IPS-NIHi11 (cell line): ENCODE measurements at regions not wholly inside any gene's neighbourhood (a gene's known extent, or its start where the extent isn't known, plus 50 kb on each side); places are given as distances from the start of the nearest gene placed in this dataset.

Experiments used
- DNase-seq: peaks from one replicate; pipeline ENCODE4 v3.0.0; 2012; ENCODE audit warnings: mixed read lengths, low spot score

DNA sequence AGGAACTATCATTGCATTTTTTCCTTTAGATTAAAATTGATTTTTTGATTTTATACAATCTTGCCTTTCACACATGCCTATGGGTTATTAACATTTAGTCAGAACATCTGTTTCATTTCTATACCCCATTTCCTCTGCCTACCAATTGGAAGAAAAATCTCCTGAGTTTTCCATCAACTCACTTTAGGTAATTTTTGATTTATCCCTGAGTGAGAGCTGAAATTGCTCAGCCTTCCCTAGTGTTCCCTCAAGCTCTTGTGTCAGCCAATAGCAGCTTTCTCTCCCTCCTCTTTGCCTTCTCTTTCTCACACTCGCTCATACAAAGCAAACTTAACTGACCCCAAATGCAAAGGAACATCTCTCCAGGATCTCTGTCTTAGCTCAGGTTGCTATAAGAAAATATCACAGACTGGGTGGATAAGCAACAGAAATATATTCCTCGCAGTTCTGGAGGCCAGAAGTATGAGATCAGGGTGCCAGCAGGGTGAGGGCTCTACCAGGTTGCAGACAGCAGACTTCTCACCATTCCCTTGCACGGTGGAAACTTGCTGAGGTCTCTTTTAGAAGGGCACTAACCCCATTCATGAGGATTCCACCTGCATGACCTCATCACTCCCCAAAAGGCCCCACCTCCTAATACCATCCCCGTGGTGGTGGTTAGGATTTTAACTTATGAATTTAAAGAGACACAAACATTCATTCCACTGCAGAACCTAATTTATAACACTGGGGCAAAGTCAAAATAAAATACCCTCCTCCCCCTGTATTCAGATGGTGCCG, 224.2 kb upstream of the SFSWAP start:
- no peak for DNase-seq

DNA sequence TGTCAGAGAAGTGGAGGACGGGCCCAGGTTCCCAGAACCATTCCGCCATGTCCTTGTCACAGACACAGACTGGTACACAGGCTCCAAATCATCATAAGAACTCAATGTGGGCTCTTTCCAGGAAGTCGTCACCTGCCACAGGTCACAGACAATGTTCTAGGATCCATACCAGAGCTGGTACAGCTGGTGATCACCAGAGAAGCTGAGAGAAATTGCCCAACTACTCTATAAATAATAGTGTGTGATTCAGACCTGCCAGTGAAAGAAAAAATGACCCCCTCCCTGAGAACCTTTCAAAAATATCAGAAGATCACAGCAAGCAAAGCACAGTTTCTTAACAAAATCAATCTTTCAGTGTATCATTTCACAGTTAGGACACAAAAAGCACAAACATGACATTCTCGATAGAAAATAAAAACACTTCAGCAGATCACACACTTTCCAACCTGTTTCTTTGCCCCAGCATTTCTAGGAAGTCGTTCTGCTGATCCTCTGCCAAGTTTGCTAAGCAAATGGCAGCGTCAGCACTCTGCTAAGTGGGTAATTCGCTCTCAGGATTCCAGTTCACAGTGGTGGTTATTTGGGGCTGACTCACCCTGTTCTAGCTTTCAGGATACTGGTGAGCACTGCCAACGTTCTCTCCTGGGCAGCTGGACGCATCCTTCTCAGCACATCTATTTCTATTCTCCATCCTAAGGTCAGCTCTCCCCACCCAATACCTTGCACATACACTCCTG, 223.3 kb upstream of the SFSWAP start:
- no peak for DNase-seq

DNA sequence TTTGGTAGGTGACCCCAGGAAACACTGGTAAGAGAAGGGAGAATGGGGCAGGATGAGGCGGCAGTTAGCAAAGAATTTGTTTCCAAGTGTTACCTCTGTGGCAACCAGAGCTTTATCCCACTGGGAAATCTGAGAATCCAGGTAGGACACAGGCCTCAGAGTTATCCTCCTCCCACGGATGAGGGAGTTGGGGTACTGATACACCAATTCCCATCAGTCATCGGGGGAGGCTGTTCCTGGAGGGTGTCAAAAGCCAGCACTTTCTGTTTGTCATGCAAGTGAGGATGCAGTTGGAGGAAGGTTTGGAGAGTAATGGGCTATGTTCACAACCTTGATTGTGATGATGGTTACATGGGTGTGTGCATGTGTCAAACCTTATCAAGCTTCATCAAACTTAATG, 221.2 kb upstream of the SFSWAP start:
- DNase-seq = no peak

DNA sequence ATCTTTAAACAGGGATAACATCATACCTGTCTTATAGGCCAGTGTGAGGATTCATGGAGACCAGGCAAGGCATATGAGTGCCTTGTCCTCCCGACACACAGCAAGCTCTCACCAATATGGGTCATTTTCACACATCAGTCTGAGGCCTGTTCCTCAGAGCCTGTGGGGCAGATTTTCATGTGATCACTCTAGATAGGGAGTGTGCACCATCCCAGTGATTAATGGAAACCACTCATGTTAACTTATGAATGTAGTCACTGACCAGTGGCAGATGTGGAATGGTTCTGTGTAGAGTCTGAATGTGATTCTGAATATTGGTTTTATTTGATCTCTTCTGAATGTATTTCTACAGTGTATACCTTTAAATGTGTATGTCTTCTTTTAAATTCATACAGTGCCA, 219.7 kb upstream of the SFSWAP start:
- no peak for DNase-seq

DNA sequence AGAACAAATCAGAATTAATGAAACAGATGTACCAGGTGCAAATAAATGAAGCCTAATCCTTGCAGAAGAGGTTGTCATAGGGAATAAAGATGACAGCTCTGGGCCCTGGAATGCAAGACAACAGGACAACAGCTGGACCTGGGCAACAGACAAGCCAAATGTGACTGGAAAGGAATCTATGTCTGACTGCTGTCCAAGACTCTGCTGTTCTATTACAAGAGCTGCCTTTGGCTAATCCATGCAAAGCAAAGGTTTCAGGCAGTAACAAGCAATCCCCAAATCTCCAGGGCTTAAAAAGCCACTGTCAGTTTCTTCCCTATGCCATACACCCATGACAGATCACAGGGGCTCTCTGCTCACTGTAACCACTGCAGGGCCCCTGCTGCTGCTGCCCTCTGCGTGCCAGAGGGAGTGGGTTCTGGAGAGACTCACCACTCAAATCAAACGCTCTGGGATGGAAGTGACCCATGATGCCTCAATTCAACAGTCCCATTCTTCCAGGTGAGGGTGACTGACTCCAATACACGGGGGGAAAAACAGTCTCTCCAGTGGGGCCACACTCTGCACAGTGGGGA, 218.9 kb upstream of the SFSWAP start:
- no peak for DNase-seq

DNA sequence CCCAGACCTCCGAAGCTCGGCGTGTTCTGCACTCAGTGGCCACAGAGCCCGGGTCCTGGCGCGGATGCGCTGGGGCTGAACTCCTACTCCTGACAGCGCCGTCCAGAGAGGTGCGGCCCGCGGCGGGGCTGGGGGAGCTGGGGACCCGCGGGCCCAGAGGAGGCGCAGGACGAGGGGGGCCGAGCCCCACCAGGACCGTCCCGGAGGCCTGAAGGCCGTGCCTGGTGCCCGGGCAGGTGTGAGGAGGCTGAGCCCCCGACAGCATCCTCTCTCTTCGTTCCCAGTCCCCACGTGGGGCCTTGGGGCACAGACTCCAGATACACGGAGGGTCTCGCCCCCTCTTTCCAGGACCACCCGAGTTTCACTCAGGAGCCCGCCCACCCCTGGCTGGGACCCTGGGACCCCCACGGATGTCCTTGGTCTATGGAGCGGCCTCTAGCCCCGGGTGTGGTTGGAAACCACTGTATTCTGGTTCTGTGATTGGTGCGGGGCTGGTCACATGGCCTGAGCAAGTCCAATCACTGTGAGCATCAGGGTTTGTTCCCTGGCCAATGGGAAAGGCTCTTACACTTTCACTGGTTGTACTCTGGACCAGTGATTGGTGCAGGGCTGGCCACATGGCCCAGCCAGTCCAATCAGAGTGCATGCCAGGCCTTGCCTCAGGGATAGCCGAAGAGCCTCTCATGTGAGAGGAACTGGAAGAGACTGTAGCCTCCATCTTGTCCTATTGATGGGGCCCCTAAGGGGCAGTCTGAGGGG, 217.6 kb upstream of the SFSWAP start:
- DNase-seq = no peak

DNA sequence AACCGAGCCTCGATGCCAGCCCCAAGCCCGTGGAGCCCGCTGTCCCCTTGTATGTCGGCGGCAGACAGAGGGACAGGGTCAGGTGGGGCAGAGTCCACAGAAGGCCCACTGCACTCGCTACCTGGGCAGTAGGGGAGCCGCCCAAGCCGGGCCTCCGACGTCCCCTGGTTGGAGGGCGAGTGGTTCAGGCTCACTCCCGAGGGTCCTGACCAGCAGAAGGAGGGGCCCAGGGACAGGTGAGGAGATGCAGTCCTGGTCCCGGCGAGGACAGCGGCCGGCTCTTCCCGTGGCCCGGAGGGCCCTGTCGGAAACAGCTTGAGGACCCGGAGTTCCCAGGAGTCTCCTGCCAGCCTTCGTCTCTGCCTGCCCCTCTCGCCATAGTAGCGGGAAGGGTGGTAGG, 216.7 kb upstream of the SFSWAP start:
- no peak for DNase-seq

DNA sequence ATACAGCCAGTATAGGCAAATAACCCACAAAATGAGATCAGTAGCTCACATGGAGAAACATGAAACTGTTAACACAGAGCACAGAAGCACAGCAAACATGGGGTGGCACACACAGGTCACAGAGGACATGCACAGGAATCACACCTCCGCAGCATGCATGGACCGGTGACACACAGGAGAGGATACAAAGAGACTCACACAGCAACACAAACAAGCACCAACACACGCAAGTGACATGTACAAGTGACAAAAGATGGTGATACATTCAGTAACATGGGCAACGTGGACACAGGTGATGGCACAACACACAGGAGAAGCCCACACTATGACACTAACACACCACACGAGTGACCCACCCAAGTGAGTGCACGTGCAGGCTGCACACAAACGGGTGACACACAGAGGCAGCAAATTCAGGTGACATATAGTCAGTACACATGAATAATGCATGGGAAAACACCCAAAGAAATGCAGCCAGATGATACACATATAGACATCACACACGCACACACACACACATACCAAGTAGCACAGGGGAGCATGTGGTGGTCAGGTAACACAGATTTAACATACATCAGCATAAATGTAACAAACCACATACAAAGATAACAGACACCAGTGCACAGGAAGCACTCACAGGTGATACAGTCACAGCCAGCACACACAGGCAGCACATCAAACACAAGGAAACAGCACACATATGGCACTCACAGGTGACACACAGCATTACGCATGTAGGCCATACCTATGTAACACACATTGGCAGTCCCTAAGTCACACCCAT, 216.0 kb upstream of the SFSWAP start:
- no peak for DNase-seq

DNA sequence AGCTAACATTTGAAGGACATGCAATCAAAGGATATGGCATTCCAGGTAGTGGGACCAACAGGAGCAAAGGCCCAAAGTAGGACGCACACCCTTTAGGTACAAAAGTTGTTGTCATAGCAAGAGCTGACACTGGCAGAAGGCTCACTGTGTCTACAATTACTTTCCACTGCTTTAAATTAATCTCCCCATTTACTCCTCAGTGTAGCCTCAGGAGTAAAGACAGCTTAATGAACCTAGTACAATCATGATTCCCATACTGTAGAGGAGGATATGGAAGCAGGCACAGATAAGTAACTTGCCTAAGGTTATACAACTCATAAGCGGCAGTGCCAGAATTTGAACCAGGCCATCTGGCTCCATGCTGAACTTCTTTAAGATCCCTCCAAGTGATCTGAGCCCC, 212.9 kb upstream of the SFSWAP start:
- DNase-seq = no peak

DNA sequence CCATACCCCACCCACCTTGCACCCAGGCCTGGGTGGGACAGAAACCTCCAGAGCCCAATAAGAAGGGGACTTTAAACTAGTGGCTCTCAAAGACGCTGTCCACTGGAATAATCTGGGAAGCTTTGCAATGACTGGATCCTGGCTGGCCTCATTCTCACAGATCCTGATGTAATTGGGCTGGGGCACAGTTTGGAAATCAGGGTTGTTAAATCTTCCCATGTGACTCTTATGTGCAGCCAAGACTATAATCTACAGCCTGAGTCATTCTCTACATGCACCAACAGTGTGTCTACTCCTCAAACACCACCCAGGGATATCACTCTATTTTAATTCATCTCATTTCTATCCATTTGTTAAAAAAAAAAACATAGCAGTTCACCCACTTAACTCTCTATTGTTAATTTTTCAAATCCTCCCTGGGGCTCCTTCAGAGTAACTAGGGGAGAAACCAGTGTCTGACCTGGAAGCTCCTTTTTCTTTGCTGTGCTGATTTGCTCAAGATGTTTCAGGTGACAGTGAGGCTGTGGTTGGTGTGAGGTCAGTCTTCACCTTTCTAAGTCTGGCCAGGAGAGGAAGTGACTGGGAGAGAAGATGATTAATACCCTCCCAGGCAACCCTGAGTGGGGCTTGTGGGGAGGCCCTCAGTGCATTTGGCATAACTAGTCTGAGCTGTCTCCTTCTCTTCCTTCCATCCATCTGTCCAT, 211.6 kb upstream of the SFSWAP start:
- DNase-seq = no peak

DNA sequence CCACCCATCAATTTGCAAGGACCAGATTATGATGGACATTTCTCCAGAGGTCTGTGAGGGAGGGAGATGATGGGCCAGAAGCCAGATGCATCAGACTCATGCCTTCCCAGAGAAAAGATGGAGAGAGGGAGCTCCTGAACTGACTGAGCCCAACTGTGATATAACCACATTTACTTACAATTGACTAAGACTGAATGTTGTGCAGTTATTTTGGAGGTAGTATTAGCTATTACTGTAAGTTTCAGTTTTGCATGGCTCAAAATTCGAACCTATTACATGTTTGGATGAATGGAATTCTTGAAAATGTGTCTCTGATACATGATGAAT, 211.1 kb upstream of the SFSWAP start:
- no peak for DNase-seq

DNA sequence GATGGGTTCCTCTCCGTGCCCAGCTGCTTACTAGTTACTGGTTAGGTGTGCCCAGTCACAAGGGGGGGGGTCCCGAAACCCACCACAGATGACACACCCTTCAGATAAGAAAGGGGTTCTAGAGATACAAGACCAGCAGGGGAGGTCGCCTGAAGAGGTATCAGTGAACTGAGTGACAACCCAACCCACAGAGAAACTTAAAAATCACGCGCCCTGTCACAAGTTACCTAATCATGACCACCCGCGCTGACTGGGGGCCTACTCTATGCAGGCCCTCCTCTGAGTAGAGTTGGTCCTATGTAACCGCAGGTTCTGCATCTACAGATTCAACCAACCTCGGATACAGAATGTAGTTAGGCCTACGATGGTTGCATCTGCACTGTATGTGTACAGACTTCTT, 210.3 kb upstream of the SFSWAP start:
- no peak for DNase-seq

DNA sequence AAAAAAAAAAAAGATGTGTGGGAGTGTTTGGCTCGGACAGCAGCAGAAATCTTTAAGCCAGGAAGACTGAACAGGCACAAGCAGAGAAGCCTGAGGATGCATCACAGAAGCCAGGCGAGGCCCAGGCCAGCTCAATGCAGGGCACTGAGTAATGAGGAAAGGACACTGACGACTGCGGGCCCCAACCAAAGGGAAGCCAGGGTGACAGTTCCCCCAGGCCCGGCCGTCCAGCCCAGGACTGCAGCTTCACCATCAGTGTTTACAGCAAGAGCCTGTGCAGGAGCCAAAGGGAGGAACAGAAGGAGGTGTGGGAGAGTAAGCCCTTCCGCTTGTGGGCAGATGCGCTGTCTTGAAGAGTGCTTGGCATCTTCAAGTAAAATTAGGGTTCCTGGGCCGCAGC, 205.3 kb upstream of the SFSWAP start:
- DNase-seq = no peak

DNA sequence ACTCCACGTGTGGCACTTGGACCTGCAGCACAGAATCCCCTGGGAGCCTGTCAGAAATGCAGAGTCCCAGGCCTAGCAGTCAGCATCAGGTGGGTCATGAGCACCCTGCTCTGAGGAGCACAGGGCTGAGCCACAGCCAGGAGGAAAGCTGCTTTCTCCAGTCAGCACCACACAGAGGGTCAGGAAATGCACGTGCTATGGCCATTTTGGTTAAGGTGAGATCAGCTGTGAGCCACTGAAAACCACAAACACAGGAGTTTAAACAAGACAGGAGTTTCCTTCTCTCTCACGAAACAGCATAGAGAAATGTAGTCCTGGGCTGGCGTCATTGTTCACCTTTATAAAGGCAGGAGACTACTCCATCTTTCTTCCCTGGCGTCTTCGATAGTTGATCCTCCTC, 204.5 kb upstream of the SFSWAP start:
- DNase-seq = no peak

DNA sequence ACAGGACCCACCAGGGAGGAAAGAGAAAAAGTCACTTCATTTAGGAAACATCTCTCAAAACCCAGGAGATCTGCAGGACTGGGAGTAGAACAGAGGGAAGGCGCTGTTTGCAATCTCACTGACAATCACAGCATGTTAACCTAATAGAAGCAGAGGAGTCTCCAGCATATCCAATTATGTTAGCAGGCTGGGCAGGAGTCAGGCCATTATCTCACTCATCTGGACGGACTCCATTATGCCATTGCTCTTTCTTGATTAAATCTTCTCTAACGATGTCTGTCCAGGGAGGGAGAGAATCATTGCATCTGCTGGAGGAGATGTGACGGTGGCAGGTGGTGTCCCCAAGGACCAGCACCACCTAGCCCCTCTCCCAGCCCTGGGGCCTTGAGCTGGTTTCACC, 203.8 kb upstream of the SFSWAP start:
- DNase-seq = no peak

DNA sequence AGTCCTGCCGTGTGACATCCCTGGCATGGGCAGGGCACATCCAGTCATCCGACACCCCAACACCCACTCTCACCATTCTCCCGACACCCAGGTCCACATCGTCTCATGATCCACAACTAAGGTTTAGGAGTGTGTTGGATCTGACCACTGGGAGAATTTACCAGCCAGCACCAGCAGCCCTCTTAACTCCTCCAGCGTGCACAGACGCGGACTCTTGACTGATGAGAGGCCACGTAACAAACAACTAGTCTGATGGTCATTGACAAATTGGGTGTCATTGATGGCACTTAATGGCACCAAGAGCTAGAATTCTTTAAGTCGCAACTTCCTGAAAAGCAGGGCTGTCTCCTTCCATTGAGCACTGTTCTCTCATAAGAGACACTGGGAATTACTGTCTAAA, 203.0 kb upstream of the SFSWAP start:
- DNase-seq = no peak

DNA sequence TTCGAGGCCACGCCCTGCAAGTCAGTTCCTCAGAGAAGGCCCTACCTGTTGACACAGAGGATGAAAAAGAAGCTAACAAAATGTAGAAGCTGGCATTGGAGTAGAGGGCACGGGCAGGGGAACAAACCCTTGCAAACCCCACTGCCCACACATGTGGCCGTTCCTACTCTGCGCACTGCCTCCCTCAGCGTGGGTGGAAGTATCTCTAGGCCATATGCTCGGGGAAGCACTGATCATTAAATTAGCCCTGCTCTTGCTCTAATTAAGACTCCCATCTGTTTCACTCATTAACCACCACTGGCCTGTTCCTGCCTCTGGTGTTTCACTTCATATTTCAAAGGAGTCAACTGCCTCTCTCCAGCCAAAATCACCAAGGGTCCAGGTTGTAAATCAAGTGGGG, 201.2 kb upstream of the SFSWAP start:
- DNase-seq = no peak

DNA sequence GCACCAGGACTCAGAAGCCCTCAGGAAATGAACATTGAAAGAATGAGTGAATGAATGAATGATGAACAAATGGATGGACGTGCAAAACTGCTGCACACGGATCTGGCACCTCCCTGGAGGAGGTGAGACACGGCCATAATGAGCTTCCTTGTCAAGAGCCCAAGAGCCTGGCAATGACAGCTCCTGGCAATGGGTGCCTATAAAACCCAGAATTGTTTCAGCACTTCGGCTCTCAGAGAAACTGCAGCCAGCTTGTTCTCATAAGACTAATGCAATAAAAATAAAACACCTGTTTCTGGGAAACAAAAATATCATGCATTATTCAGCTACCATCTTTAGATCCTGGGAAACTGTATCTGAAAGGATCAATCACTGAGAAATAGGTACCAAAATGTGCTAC, 200.5 kb upstream of the SFSWAP start:
- DNase-seq = no peak

DNA sequence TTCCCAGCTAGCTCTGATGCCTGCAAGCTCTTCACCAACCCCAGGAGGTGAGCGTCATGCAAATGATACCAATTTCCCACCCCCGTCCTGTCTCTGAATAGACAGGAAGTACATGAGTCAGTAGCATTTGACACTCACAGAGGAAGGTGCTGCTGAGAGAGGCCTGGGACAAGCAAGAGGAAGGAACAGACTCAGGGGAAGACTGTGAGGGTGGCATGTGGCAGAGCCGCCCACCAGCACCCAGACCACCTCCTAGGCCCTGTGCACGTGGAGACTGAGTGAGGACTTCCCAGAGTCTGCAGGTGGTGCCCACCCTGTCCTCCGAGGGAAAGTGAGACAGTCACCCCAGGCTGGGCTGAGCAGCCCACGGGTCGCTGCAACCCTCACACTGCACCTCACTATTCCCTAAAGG, 199.5 kb upstream of the SFSWAP start:
- DNase-seq = no peak

DNA sequence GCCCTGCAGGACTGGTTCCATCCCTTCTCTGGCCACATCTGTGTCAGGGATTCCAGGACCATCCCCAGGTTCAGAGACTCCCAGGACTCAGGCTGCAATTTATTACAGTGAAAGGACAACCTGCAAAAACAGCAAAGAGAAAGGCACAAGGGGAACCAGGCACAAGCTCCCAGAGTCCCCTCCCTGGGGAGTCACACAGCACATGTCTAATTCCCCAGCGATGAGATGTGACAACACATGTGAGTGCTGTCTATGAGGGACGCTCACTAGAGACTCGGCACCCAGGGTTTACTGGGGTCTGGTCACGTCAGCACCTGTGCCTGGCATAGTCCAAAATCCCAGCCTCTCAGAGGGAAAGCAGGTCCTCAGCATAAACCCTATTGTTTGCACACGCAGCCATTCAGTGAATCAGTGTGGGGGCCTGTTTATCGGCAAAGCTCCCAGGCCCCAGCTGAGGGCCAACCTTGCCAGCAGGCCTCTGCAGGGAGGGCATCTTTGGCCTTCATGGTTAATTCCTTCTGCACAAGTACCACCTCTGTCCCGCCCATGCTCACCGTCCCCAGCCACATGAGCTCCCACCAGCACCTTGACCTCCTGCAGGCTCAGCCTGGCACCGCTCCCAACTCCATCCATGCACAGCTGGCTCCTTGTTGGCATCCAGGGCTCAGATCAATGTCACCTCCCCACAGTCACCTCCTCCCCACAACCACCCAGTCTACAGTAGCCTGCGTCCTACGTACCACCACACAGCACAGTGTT, 198.9 kb upstream of the SFSWAP start:
- no peak for DNase-seq

DNA sequence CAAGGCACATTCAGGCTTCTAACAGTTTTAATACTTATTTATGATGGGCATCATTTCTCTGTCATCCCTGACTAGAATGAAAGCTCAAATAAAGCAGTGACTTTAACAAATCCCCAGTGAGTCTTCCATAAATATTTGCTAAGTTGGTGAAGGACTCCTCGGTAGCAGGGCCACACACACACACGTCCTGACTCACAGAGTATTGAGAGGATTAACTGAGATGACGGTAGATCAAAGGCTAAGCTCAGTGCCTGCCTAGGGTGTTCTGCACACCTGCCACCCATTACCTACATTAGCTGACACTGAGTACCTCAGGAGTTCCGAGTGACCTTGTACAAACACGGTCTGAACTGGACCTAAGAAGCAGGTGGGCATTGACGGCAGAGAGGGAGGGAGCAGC, 197.3 kb upstream of the SFSWAP start:
- DNase-seq = no peak
